ENCODE measurements at regions not wholly inside any gene's neighbourhood (a gene's known extent, or its start where the extent isn't known, plus 50 kb on each side); places are given as distances from the start of the nearest gene placed in this dataset.
"Not testable (repeated sequence)": the region's sequence is repeated elsewhere in the genome, so short reads cannot be mapped to it uniquely, and the experiment has no call there.

GRCh38 chr22:11614798-11615433 is 3913.1 kb upstream of the OR11H1 start:
- not testable (repeated sequence) for H3K79me2 ChIP-seq (ENCODE audit: control insufficient read depth, insufficient read depth, low read length); H3K79me1 ChIP-seq (ENCODE audit: low read length); H3K4me3 ChIP-seq (ENCODE audit: low read length); H3K4me2 ChIP-seq (ENCODE audit: low read length); H3K4ac ChIP-seq (ENCODE audit: low read depth, low read length); H3K36me3 ChIP-seq (ENCODE audit: control insufficient read depth, insufficient read depth, low read length); H3K56ac ChIP-seq (ENCODE audit: low read length); H3K27me3 ChIP-seq (ENCODE audit: insufficient read depth, low read length, poor library complexity); H3K27ac ChIP-seq (ENCODE audit: low read depth, low read length); H3K9ac ChIP-seq (ENCODE audit: low read length); H4K8ac ChIP-seq (ENCODE audit: low read depth, low read length); H3K4me1 ChIP-seq (ENCODE audit: control insufficient read depth, low read depth, low read length); H2BK15ac ChIP-seq (replicated peaks; ENCODE audit: low read depth); H2BK5ac ChIP-seq (ENCODE audit: low read length); H4K5ac ChIP-seq (ENCODE audit: low read length); H2AK5ac ChIP-seq (ENCODE audit: low read length); H2BK120ac ChIP-seq (ENCODE audit: low read depth, low read length); DNase-seq; H3K18ac ChIP-seq (ENCODE audit: low read length); H3K23ac ChIP-seq (ENCODE audit: low read length)
- no CpG with 5 or more reads among the region's 20 CpGs for WGBS (ENCODE audit: extremely low coverage, insufficient coverage, low lambda C conversion rate)

GRCh38 chr22:11616811-11617210 is 3911.2 kb upstream of the OR11H1 start:
- no peak overlapping the region for H3K4me2 ChIP-seq (ENCODE audit: low read length)
- no peak overlapping the region for H3K23ac ChIP-seq (ENCODE audit: low read length)
- no peak overlapping the region for H4K5ac ChIP-seq (ENCODE audit: low read length)
- no peak overlapping the region for H3K56ac ChIP-seq (ENCODE audit: low read length)
- H3K27ac ChIP-seq (ENCODE audit: low read depth, low read length), result no peak overlapping the region
- no peaks in the 10 kb centered on the region for H3K4me1 ChIP-seq (ENCODE audit: control insufficient read depth, low read depth, low read length)
- no peak overlapping the region for H2BK5ac ChIP-seq (ENCODE audit: low read length)
- no peak overlapping the region for H3K4ac ChIP-seq (ENCODE audit: low read depth, low read length)
- no peaks in the 10 kb centered on the region for H3K27me3 ChIP-seq (ENCODE audit: insufficient read depth, low read length, poor library complexity)
- H3K79me2 ChIP-seq (ENCODE audit: control insufficient read depth, insufficient read depth, low read length), result no peaks in the 10 kb centered on the region
- H2BK15ac ChIP-seq (replicated peaks; ENCODE audit: low read depth), result no peak overlapping the region
- no peak overlapping the region for H2AK5ac ChIP-seq (ENCODE audit: low read length)
- no peak overlapping the region for H2BK120ac ChIP-seq (ENCODE audit: low read depth, low read length)
- no peak overlapping the region for H3K18ac ChIP-seq (ENCODE audit: low read length)
- no peaks in the 10 kb centered on the region for H3K79me1 ChIP-seq (ENCODE audit: low read length)
- no CpG with 5 or more reads among the region's 9 CpGs for WGBS (ENCODE audit: extremely low coverage, insufficient coverage, low lambda C conversion rate)
- no peak overlapping the region for H3K9ac ChIP-seq (ENCODE audit: low read length)
- no peaks in the 10 kb centered on the region for H3K36me3 ChIP-seq (ENCODE audit: control insufficient read depth, insufficient read depth, low read length)
- no peak overlapping the region for H4K8ac ChIP-seq (ENCODE audit: low read depth, low read length)
- H3K4me3 ChIP-seq (ENCODE audit: low read length), result no peak overlapping the region
- peak; percentile 53 for DNase-seq

DNA sequence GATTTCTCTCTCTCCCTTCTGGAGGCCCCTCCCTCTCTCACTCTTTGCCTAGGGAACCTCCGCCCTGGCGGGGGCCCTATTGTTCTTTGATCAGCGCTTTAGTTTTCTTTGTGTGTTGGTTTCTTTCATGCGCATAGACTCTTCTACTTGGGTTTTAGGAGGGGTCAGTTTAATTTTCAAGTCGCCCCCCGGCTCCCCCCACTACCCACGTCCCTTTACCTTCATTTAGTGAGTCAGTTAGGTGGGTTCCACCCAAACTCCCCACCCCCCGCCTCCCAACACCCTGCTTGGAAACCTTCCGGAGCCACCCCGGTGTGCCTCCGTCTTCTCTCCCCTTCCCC is 3909.7 kb upstream of the OR11H1 start:
- not testable (repeated sequence) for H3K27ac ChIP-seq (ENCODE audit: low read depth, low read length); H3K56ac ChIP-seq (ENCODE audit: low read length); H3K23ac ChIP-seq (ENCODE audit: low read length); H2AK5ac ChIP-seq (ENCODE audit: low read length); H2BK120ac ChIP-seq (ENCODE audit: low read depth, low read length); H3K79me2 ChIP-seq (ENCODE audit: control insufficient read depth, insufficient read depth, low read length); H3K4me3 ChIP-seq (ENCODE audit: low read length); H3K4ac ChIP-seq (ENCODE audit: low read depth, low read length); H2BK5ac ChIP-seq (ENCODE audit: low read length); H2BK15ac ChIP-seq (replicated peaks; ENCODE audit: low read depth); H3K4me2 ChIP-seq (ENCODE audit: low read length); H3K79me1 ChIP-seq (ENCODE audit: low read length); H3K36me3 ChIP-seq (ENCODE audit: control insufficient read depth, insufficient read depth, low read length); H4K8ac ChIP-seq (ENCODE audit: low read depth, low read length); H4K5ac ChIP-seq (ENCODE audit: low read length); H3K9ac ChIP-seq (ENCODE audit: low read length); H3K4me1 ChIP-seq (ENCODE audit: control insufficient read depth, low read depth, low read length); H3K18ac ChIP-seq (ENCODE audit: low read length); H3K27me3 ChIP-seq (ENCODE audit: insufficient read depth, low read length, poor library complexity)
- DNase-seq, result peak; percentile 40
- no CpG with 5 or more reads among the region's 11 CpGs for WGBS (ENCODE audit: extremely low coverage, insufficient coverage, low lambda C conversion rate)

DNA sequence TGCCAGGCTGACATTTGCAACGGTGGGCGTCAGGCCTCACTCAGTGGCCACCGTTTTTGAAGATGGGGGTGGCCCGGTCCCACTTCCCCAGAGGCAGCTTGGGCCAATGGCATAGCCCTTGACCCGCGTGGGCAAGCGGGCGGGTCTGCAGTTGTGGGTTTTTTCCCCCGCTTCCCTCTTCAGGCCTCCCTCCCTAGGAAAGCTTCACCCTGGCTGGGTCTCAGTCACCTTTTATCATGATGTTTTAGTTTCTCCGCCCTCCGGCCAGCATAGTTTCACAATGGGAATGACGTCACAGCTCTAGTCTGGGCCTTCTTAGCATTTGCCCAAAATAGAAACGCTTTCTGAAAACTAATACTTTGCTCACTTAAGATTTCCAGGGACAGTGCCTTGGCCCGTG is 3909.3 kb upstream of the OR11H1 start:
- not testable (repeated sequence) for H3K4me1 ChIP-seq (ENCODE audit: control insufficient read depth, low read depth, low read length); H3K4me3 ChIP-seq (ENCODE audit: low read length); H3K36me3 ChIP-seq (ENCODE audit: control insufficient read depth, insufficient read depth, low read length); H3K79me1 ChIP-seq (ENCODE audit: low read length); H3K56ac ChIP-seq (ENCODE audit: low read length); H3K18ac ChIP-seq (ENCODE audit: low read length); H3K4me2 ChIP-seq (ENCODE audit: low read length); H3K27ac ChIP-seq (ENCODE audit: low read depth, low read length); H2BK120ac ChIP-seq (ENCODE audit: low read depth, low read length); H2BK5ac ChIP-seq (ENCODE audit: low read length); H2AK5ac ChIP-seq (ENCODE audit: low read length); H3K79me2 ChIP-seq (ENCODE audit: control insufficient read depth, insufficient read depth, low read length); H2BK15ac ChIP-seq (replicated peaks; ENCODE audit: low read depth); H3K27me3 ChIP-seq (ENCODE audit: insufficient read depth, low read length, poor library complexity); H4K5ac ChIP-seq (ENCODE audit: low read length); H4K8ac ChIP-seq (ENCODE audit: low read depth, low read length); H3K9ac ChIP-seq (ENCODE audit: low read length); H3K23ac ChIP-seq (ENCODE audit: low read length); H3K4ac ChIP-seq (ENCODE audit: low read depth, low read length)
- DNase-seq, result peak; percentile 20
- no CpG with 5 or more reads among the region's 14 CpGs for WGBS (ENCODE audit: extremely low coverage, insufficient coverage, low lambda C conversion rate)

GRCh38 chr22:11620921-11621762 is 3906.8 kb upstream of the OR11H1 start:
- not testable (repeated sequence) for H3K79me2 ChIP-seq (ENCODE audit: control insufficient read depth, insufficient read depth, low read length); H3K56ac ChIP-seq (ENCODE audit: low read length); H3K27ac ChIP-seq (ENCODE audit: low read depth, low read length); H2BK5ac ChIP-seq (ENCODE audit: low read length); H4K8ac ChIP-seq (ENCODE audit: low read depth, low read length); H3K4me1 ChIP-seq (ENCODE audit: control insufficient read depth, low read depth, low read length); H2AK5ac ChIP-seq (ENCODE audit: low read length); H2BK120ac ChIP-seq (ENCODE audit: low read depth, low read length); H3K9ac ChIP-seq (ENCODE audit: low read length); DNase-seq; H2BK15ac ChIP-seq (replicated peaks; ENCODE audit: low read depth); H4K5ac ChIP-seq (ENCODE audit: low read length); H3K4ac ChIP-seq (ENCODE audit: low read depth, low read length); H3K27me3 ChIP-seq (ENCODE audit: insufficient read depth, low read length, poor library complexity); H3K79me1 ChIP-seq (ENCODE audit: low read length); H3K18ac ChIP-seq (ENCODE audit: low read length); H3K36me3 ChIP-seq (ENCODE audit: control insufficient read depth, insufficient read depth, low read length); H3K23ac ChIP-seq (ENCODE audit: low read length); H3K4me2 ChIP-seq (ENCODE audit: low read length)
- no CpG with 5 or more reads among the region's 32 CpGs for WGBS (ENCODE audit: extremely low coverage, insufficient coverage, low lambda C conversion rate)
- peak overlapping the region; percentile 32 for H3K4me3 ChIP-seq (ENCODE audit: low read length)
